ENCODE measurements at regions not wholly inside any gene's neighbourhood (a gene's known extent, or its start where the extent isn't known, plus 50 kb on each side); places are given as distances from the start of the nearest gene placed in this dataset.

GRCh38 chr7:138316421-138317043 lies 143.5 kb upstream of the TRIM24 start (continued):
- TF ChIP-seq ATF3 (IDR thresholded peaks at IDR 0.05) (no peak), ZNF274 (IDR thresholded peaks at IDR 0.05; ENCODE audit: low read depth, low read length) (no peak), TCF7L2 (IDR thresholded peaks at IDR 0.05; ENCODE audit: borderline replicate concordance, extremely low read depth, insufficient read depth, insufficient read length) (no peak), EZH2phosphoT487 (IDR thresholded peaks at IDR 0.05; ENCODE audit: borderline replicate concordance) (no peak), ELF1 (IDR thresholded peaks at IDR 0.05; ENCODE audit: borderline replicate concordance, low read depth) (no peak)

- no TSS peak for BruUV-seq (replicated peaks)
- Histone ChIP-seq H3K4me1 (ENCODE audit: control insufficient read depth in 1 of 2, insufficient read depth in 2 of 2, low read length in 2 of 2) (no peaks in the 10 kb centered on the region), H3K9me2 (ENCODE audit: insufficient read depth) (peaks cover 3% of the 10 kb centered on the region; the same call in 1 of the 2 replicates), H4K20me1 (ENCODE audit: insufficient read depth) (no peaks in the 10 kb centered on the region), H3K79me2 (ENCODE audit: insufficient read depth, low read length) (no peaks in the 10 kb centered on the region), H3K27me3 (ENCODE audit: insufficient read depth, low read length) (no peaks in the 10 kb centered on the region), H3K27ac (ENCODE audit: low read depth, low read length) (no peak overlapping the region), H3K36me3 (ENCODE audit: control insufficient read depth in 1 of 2, insufficient read depth in 2 of 2, low read length in 2 of 2) (no peaks in the 10 kb centered on the region), H3K9me3 (ENCODE audit: control insufficient read depth in 1 of 2, insufficient read depth in 1 of 2, low read depth in 1 of 2, low read length in 2 of 2) (no peaks in the 10 kb centered on the region), H2AFZ (ENCODE audit: low read depth, low read length, poor library complexity, severe bottlenecking) (no peak overlapping the region), H3K9ac (ENCODE audit: low read length) (no peak overlapping the region), H3K4me2 (ENCODE audit: low read length) (no peak overlapping the region), H3K4me3 (replicated peaks in 1 of 2; ENCODE audit: low read depth in 1 of 2, low read length in 2 of 2) (no peak overlapping the region)
- TF ChIP-seq SP1 (IDR thresholded peaks at IDR 0.05; ENCODE audit: low read depth) (no peak), ZFX (IDR thresholded peaks at IDR 0.05) (no peak), FOSL1 (IDR thresholded peaks at IDR 0.05; ENCODE audit: low read depth) (no peak), YY1 (IDR thresholded peaks at IDR 0.05; ENCODE audit: extremely low read depth, insufficient replicate concordance, low read depth, low read length) (no peak), CBX3 (IDR thresholded peaks at IDR 0.05; ENCODE audit: low read depth) (no peak)
- DNase-seq (ENCODE audit: low read depth, low spot score) (no peak), ATAC-seq (no peak)
- POLR2A ChIA-PET: no interaction called here
- intact Hi-C loops (cut with micrococcal nuclease): no loop called here
- RAD21 ChIA-PET (ENCODE audit: low non-redundant PET in 1 of 2, low total read pairs in 2 of 2, uncharacterized antibody in 2 of 2, unreplicated experiment in 2 of 2): no interaction called here
- CTCF ChIA-PET: no interaction called here
Measured at GRCh38 chr7:138317044-138317596, 142.9 kb upstream of the TRIM24 start.

All from HCT116 (cell line).